Ovary (tissue), 3 donors: ENCODE measurements at regions not wholly inside any gene's neighbourhood (a gene's known extent, or its start where the extent isn't known, plus 50 kb on each side); places are given as distances from the start of the nearest gene placed in this dataset.

Experiments used
- EP300 ChIP-seq: sonication (generic); formaldehyde crosslinking; IDR thresholded peaks from one replicate; pipeline ENCODE4 v1.6.1; 2017; ENCODE audit warnings: antibody characterized with exemption
- POLR2A ChIP-seq: fragments of 450-650 bp; IDR thresholded peaks from one replicate; pipeline ENCODE4 v1.6.1; 2017; ENCODE audit warnings: antibody characterized with exemption, mild to moderate bottlenecking, moderate library complexity
- TF ChIP-seq, protein P1 (sequence below), 3 donors: fragments of 450-650 bp in 2 of 3; fragments of 200-600 bp in 1 of 3; IDR thresholded peaks; one replicate each; pipeline versions ENCODE4 v1.5.1 to v1.8.0; 2016 to 2022; ENCODE audit warnings: antibody characterized with exemption in 3 of 3, mild to moderate bottlenecking in 1 of 3
- donor health status: DM: no; HTN: no; CAD: no.

DNA sequence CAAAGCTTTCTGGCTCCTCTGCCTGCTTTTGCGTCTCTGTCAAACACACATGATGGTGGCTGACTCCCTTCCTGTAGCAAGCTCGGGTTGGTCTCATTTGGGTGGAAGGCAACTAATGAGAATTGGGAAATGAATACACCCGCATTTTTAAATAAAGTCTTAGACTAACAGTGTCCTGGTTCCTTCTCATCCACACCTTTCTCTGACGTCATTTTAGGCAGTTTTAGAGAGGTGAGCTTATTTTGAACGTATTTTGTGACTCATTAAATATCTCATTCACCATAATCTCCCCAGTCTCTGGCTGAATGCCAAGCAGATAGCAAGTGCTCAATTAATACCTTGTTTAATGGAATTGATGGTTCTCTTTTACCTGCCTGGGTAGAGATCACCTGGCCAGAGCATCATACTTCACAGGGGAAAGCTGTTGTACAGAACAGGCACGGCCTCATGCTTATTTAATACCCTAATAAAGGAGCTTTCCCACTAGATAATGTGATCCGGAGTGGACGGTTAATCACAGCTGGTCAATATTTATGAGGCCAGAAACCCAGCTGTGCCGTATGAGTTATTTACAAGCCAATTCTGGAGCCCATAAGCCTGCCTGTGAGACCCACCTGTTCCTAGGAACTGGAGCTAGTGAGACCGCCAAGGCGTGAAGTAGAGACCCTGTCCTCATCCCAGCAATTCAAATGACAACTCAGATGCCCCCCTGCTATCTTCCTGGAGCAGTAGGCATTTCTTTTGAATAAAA, 149.7 kb upstream of the PROK2 start:
- TF ChIP-seq, protein P1, sequence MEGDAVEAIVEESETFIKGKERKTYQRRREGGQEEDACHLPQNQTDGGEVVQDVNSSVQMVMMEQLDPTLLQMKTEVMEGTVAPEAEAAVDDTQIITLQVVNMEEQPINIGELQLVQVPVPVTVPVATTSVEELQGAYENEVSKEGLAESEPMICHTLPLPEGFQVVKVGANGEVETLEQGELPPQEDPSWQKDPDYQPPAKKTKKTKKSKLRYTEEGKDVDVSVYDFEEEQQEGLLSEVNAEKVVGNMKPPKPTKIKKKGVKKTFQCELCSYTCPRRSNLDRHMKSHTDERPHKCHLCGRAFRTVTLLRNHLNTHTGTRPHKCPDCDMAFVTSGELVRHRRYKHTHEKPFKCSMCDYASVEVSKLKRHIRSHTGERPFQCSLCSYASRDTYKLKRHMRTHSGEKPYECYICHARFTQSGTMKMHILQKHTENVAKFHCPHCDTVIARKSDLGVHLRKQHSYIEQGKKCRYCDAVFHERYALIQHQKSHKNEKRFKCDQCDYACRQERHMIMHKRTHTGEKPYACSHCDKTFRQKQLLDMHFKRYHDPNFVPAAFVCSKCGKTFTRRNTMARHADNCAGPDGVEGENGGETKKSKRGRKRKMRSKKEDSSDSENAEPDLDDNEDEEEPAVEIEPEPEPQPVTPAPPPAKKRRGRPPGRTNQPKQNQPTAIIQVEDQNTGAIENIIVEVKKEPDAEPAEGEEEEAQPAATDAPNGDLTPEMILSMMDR (IDR thresholded peaks at IDR 0.05) = no peak
- TF ChIP-seq EP300 (no peak), POLR2A (no peak)
